Endothelial cell of umbilical vein (primary cell): ENCODE measurements at regions not wholly inside any gene's neighbourhood (a gene's known extent, or its start where the extent isn't known, plus 50 kb on each side); places are given as distances from the start of the nearest gene placed in this dataset.

Source experiments
- BruUV-seq: library from RNA; stranded (reverse); fragments of 400-500 nt; replicated peaks from 2 replicates; lab custom pipeline; 2021; lab: Mats Ljungman, UMichigan
- CTCF ChIA-PET: fragments of 300-600, 350-600 bp; sonication (Branson Sonifier 250); formaldehyde crosslinking; loops from one replicate; lab custom pipeline; 2021; ENCODE audit warnings: antibody characterized with exemption, inconsistent platforms; lab: Charles Lee
- POLR2A ChIA-PET: fragments of 300-600, 350-600 bp; sonication (Branson Sonifier 250); formaldehyde crosslinking; loops from one replicate; lab custom pipeline; 2021; ENCODE audit warnings: antibody characterized with exemption, inconsistent platforms; lab: Charles Lee
- DNase-seq: peaks from one replicate; pipeline ENCODE4 v3.0.0-alpha.2; 2011; ENCODE audit warnings: low read depth, low spot score
- FAIRE-seq: peaks from 2 replicates; lab custom pipeline; 2011; peaks lifted over from hg19 to GRCh38; lab: Jason Lieb, UNC
- H2AFZ ChIP-seq: 2 replicates; pipeline ENCODE4 v1.6.0; 2012; ENCODE audit warnings: low read depth, low read length, control low read depth, inconsistent platforms
- H3K27ac ChIP-seq: 2 replicates; pipeline ENCODE4 v1.5.1; 2011; ENCODE audit warnings: low read depth, mild to moderate bottlenecking, control low read depth, low read length, moderate library complexity; ENCODE audit not compliant: insufficient read depth
- H3K27me3 ChIP-seq, 2 experiments: 2 replicates each; pipeline versions ENCODE4 v1.6.0 to v1.6.1; 2011; ENCODE audit warnings: low read length in 2 of 2, mixed read lengths in 1 of 2; ENCODE audit not compliant: control insufficient read depth in 2 of 2, insufficient read depth in 2 of 2
- H3K36me3 ChIP-seq, 2 experiments: 2 replicates in 1 of 2; 3 replicates in 1 of 2; pipeline ENCODE4 v1.5.1; 2011; ENCODE audit warnings: low read length in 2 of 2, mild to moderate bottlenecking in 1 of 2, moderate library complexity in 1 of 2; ENCODE audit not compliant: control insufficient read depth in 2 of 2, insufficient read depth in 2 of 2; ENCODE audit errors: extremely low read depth in 1 of 2
- H3K4me1 ChIP-seq: 3 replicates; pipeline ENCODE4 v1.5.1; 2011; ENCODE audit warnings: mild to moderate bottlenecking, low read length; ENCODE audit not compliant: control insufficient read depth, insufficient read depth; ENCODE audit errors: extremely low read depth
- H3K4me2 ChIP-seq: 2 replicates; pipeline ENCODE4 v1.6.1; 2011; ENCODE audit warnings: low read length, control low read depth, mixed read lengths; ENCODE audit not compliant: insufficient read depth
- H3K4me3 ChIP-seq, 3 experiments: fragments of 200-600 bp in 1 of 3; sonication (generic), shearing (Covaris generic) in 1 of 3; replicated peaks in 1 of 3; 2 replicates each; pipeline ENCODE4 v1.5.1; 2011 to 2016; ENCODE audit warnings: control low read depth in 3 of 3, low read length in 3 of 3, mild to moderate bottlenecking in 2 of 3, inconsistent platforms in 1 of 3, low read depth in 1 of 3, moderate library complexity in 1 of 3; ENCODE audit not compliant: insufficient read depth in 1 of 3
- H3K79me2 ChIP-seq: 2 replicates; pipeline ENCODE4 v1.6.0; 2012; ENCODE audit warnings: low read length, inconsistent platforms; ENCODE audit not compliant: control insufficient read depth, insufficient read depth
- H3K9ac ChIP-seq: replicated peaks from 2 replicates; pipeline ENCODE3; 2011; ENCODE audit warnings: low read length, control low read depth; ENCODE audit not compliant: insufficient read depth; ENCODE audit errors: extremely low read depth
- H3K9me1 ChIP-seq: replicated peaks from 3 replicates; pipeline ENCODE4 v1.6.0; 2011; ENCODE audit warnings: mild to moderate bottlenecking, low read length; ENCODE audit not compliant: control insufficient read depth, insufficient read depth; ENCODE audit errors: extremely low read depth
- H3K9me3 ChIP-seq: replicated peaks from 2 replicates; pipeline ENCODE4 v1.5.1; 2012; ENCODE audit warnings: low read length, inconsistent platforms; ENCODE audit not compliant: control insufficient read depth, insufficient read depth
- H4K20me1 ChIP-seq: replicated peaks from 2 replicates; pipeline ENCODE3; 2011; ENCODE audit warnings: mild to moderate bottlenecking, low read length; ENCODE audit not compliant: control insufficient read depth, insufficient read depth; ENCODE audit errors: extremely low read depth
- CTCF ChIP-seq, 2 donors: IDR thresholded peaks; 1 replicate in 1 of 2; 2 replicates in 1 of 2; pipeline ENCODE4 v1.5.1; 2011; ENCODE audit warnings: low read length in 2 of 2, mild to moderate bottlenecking in 2 of 2, moderate library complexity in 2 of 2, control low read depth in 1 of 2, inconsistent platforms in 1 of 2, low read depth in 1 of 2; ENCODE audit not compliant: insufficient read depth in 1 of 2; ENCODE audit errors: extremely low read depth in 1 of 2
- EZH2 ChIP-seq: IDR thresholded peaks from 2 replicates; pipeline ENCODE4 v1.6.1; 2012; ENCODE audit warnings: borderline replicate concordance, low read depth, mild to moderate bottlenecking, moderate library complexity, low read length, inconsistent platforms; ENCODE audit not compliant: severe bottlenecking
- FOS ChIP-seq: IDR thresholded peaks from 2 replicates; pipeline ENCODE4 v1.6.1; 2011; ENCODE audit warnings: mild to moderate bottlenecking, low read length, moderate library complexity, borderline replicate concordance; ENCODE audit not compliant: insufficient read depth
- GATA2 ChIP-seq: IDR thresholded peaks from 2 replicates; pipeline ENCODE4 v1.7.0; 2011; ENCODE audit warnings: low read depth, mild to moderate bottlenecking, moderate library complexity, mixed read lengths, low read length; ENCODE audit not compliant: insufficient read length, insufficient read depth
- JUN ChIP-seq: IDR thresholded peaks from 2 replicates; pipeline ENCODE4 v1.6.1; 2011; ENCODE audit warnings: borderline replicate concordance, low read depth; ENCODE audit not compliant: insufficient read length, insufficient read depth
- MAX ChIP-seq: IDR thresholded peaks from 2 replicates; pipeline ENCODE4 v1.6.1; 2011; ENCODE audit not compliant: insufficient read depth, insufficient read length
- MYC ChIP-seq: IDR thresholded peaks from one replicate; pipeline ENCODE4 v1.6.1; 2011; ENCODE audit warnings: mild to moderate bottlenecking, low read depth, low read length
- POLR2A ChIP-seq: IDR thresholded peaks from 2 replicates; pipeline ENCODE4 v1.6.1; 2012; ENCODE audit warnings: low read depth, mild to moderate bottlenecking, control low read depth, low read length
- POLR2AphosphoS5 ChIP-seq: IDR thresholded peaks from 2 replicates; pipeline ENCODE4 v1.6.1; 2012; ENCODE audit warnings: low read depth, mild to moderate bottlenecking, control low read depth, low read length, moderate library complexity; ENCODE audit not compliant: insufficient read depth
- dilution Hi-C: fragments of 300-500 bp; cut with MboI; formaldehyde crosslinking; loops from one replicate; pipeline ENCODE4 v1.15.0; 2019; ENCODE audit warnings: low sequenced_read_pairs; ENCODE audit not compliant: extremely low pct_ligation_motif_present
- intact Hi-C: fragments of 100-400 bp; cut with micrococcal nuclease; formaldehyde crosslinking; loops from one replicate; pipeline ENCODE4 v1.10.0; 2022

GRCh38 chr12:13817131-13817530 lies 164.3 kb downstream of the GRIN2B start:
- no peaks in the 10 kb centered on the region for H3K27me3 ChIP-seq
- no peaks in the 10 kb centered on the region for H3K9me3 ChIP-seq
- no peak overlapping the region for H3K9ac ChIP-seq
- dilution Hi-C loops (no loop called here), intact Hi-C loops (no loop called here)
- no TSS peak for BruUV-seq
- H3K27ac ChIP-seq = no peak overlapping the region
- H3K4me1 ChIP-seq = no peaks in the 10 kb centered on the region
- no peaks in the 10 kb centered on the region for H3K9me1 ChIP-seq
- no peak for TF ChIP-seq POLR2A
- no peak overlapping the region for H3K4me2 ChIP-seq
- no peaks in the 10 kb centered on the region for H3K36me3 ChIP-seq
- no peak for FAIRE-seq
- no peaks in the 10 kb centered on the region for H3K79me2 ChIP-seq
- no peak for DNase-seq
- no peaks in the 10 kb centered on the region for H4K20me1 ChIP-seq
- no peak overlapping the region for H2AFZ ChIP-seq
- POLR2A ChIA-PET = no interaction called here
- no peak overlapping the region for H3K4me3 ChIP-seq
- CTCF ChIA-PET = no interaction called here

- dilution Hi-C loops (no loop called here), intact Hi-C loops (no loop called here)
- Histone ChIP-seq H3K9me3 (no peaks in the 10 kb centered on the region), H3K9me1 (no peaks in the 10 kb centered on the region), H3K27ac (no peak overlapping the region), H3K79me2 (no peaks in the 10 kb centered on the region), H3K4me2 (no peak overlapping the region), H2AFZ (no peak overlapping the region), H3K4me1 (no peaks in the 10 kb centered on the region), H3K36me3 (no peaks in the 10 kb centered on the region), H4K20me1 (no peaks in the 10 kb centered on the region), H3K4me3 (no peak overlapping the region), H3K9ac (no peak overlapping the region), H3K27me3 (no peaks in the 10 kb centered on the region)
- ChIA-PET CTCF (no interaction called here), POLR2A (no interaction called here)
- TF ChIP-seq POLR2A = no peak
- no peak for TF ChIP-seq MYC
- no peak for TF ChIP-seq JUN
- no peak for TF ChIP-seq FOS
- TF ChIP-seq MAX = no peak
- TF ChIP-seq POLR2AphosphoS5 = no peak
- TF ChIP-seq CTCF (IDR thresholded peaks at IDR 0.05; ENCODE audit: extremely low read depth in 1 of 2, insufficient read depth in 1 of 2, low read depth in 1 of 2, low read length in 2 of 2) = no peak
- TF ChIP-seq GATA2 = no peak
- TF ChIP-seq EZH2 = no peak
- FAIRE-seq (no peak), DNase-seq (no peak)
- BruUV-seq = no TSS peak
Measured at GRCh38 chr12:13816394-13816793, 165.0 kb downstream of the GRIN2B start.
